ENCODE measurements at regions not wholly inside any gene's neighbourhood (a gene's known extent, or its start where the extent isn't known, plus 50 kb on each side); places are given as distances from the start of the nearest gene placed in this dataset.

DNA sequence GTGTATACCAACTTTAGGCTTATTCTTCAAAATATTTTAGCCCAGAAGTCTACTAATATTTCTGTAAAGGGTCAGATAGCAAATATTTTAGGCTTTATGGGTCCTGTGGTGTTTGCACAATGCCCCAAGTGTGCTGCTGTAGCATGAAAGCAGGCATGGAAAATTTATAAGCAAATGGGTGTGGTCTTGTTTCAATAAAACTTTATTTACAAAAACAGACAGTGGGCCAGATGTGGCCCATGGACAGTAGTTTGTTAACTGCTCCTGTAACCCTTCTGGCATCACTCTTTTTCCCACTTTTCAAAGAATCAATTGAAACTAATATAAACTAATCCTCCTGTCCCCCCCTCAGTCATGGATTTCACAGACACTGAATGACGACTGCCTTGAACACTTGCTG lies 410.7 kb downstream of the SHISA9 start:
- H3K9me3 ChIP-seq (replicated peaks; ENCODE audit: control insufficient read depth, insufficient read depth, low read length): peaks cover 2% of the 10 kb centered on the region
- POLR2A ChIA-PET: no interaction called here
- H3K9me1 ChIP-seq (replicated peaks; ENCODE audit: control insufficient read depth, extremely low read depth, insufficient read depth, low read length): no peaks in the 10 kb centered on the region
- no peaks in the 10 kb centered on the region for H3K79me2 ChIP-seq (ENCODE audit: control insufficient read depth, insufficient read depth, low read length)
- CTCF ChIA-PET: no interaction called here
- no peaks in the 10 kb centered on the region for H3K36me3 ChIP-seq (ENCODE audit: control insufficient read depth in 2 of 2, extremely low read depth in 1 of 2, insufficient read depth in 2 of 2, low read length in 2 of 2)
- no peak overlapping the region for H3K27ac ChIP-seq (ENCODE audit: insufficient read depth, low read depth, low read length)
- intact Hi-C loops (cut with micrococcal nuclease) (no loop called here), dilution Hi-C loops (cut with MboI; ENCODE audit: extremely low pct_ligation_motif_present, low sequenced_read_pairs) (no loop called here)
- no peaks in the 10 kb centered on the region for H3K27me3 ChIP-seq (ENCODE audit: control insufficient read depth in 2 of 2, insufficient read depth in 2 of 2, low read length in 2 of 2)
- no peak overlapping the region for H3K9ac ChIP-seq (replicated peaks; ENCODE audit: extremely low read depth, insufficient read depth, low read length)
- FAIRE-seq: no peak
- H3K4me3 ChIP-seq (replicated peaks in 1 of 3; ENCODE audit: insufficient read depth in 1 of 3, low read depth in 1 of 3, low read length in 3 of 3): no peak overlapping the region
- H2AFZ ChIP-seq (ENCODE audit: low read depth, low read length): no peak overlapping the region
- TF ChIP-seq, protein P1, sequence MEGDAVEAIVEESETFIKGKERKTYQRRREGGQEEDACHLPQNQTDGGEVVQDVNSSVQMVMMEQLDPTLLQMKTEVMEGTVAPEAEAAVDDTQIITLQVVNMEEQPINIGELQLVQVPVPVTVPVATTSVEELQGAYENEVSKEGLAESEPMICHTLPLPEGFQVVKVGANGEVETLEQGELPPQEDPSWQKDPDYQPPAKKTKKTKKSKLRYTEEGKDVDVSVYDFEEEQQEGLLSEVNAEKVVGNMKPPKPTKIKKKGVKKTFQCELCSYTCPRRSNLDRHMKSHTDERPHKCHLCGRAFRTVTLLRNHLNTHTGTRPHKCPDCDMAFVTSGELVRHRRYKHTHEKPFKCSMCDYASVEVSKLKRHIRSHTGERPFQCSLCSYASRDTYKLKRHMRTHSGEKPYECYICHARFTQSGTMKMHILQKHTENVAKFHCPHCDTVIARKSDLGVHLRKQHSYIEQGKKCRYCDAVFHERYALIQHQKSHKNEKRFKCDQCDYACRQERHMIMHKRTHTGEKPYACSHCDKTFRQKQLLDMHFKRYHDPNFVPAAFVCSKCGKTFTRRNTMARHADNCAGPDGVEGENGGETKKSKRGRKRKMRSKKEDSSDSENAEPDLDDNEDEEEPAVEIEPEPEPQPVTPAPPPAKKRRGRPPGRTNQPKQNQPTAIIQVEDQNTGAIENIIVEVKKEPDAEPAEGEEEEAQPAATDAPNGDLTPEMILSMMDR (IDR thresholded peaks at IDR 0.05; ENCODE audit: extremely low read depth in 1 of 2, insufficient read depth in 1 of 2, low read depth in 1 of 2, low read length in 2 of 2): no peak
- no peak for TF ChIP-seq MYC (IDR thresholded peaks at IDR 0.05; ENCODE audit: low read depth, low read length)
- no peak for TF ChIP-seq EZH2 (IDR thresholded peaks at IDR 0.05; ENCODE audit: borderline replicate concordance, low read depth, low read length, severe bottlenecking)
- no peak for TF ChIP-seq GATA2 (IDR thresholded peaks at IDR 0.05; ENCODE audit: insufficient read depth, insufficient read length, low read depth, low read length)
- no peak for TF ChIP-seq FOS (IDR thresholded peaks at IDR 0.05; ENCODE audit: borderline replicate concordance, insufficient read depth, low read length)
- TF ChIP-seq, protein P2, sequence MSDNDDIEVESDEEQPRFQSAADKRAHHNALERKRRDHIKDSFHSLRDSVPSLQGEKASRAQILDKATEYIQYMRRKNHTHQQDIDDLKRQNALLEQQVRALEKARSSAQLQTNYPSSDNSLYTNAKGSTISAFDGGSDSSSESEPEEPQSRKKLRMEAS (IDR thresholded peaks at IDR 0.05; ENCODE audit: insufficient read depth, insufficient read length): no peak
- no peak for TF ChIP-seq POLR2A (IDR thresholded peaks at IDR 0.05; ENCODE audit: low read depth, low read length)
- no peak for TF ChIP-seq POLR2AphosphoS5 (IDR thresholded peaks at IDR 0.05; ENCODE audit: insufficient read depth, low read depth, low read length)
- no peak for TF ChIP-seq JUN (IDR thresholded peaks at IDR 0.05; ENCODE audit: borderline replicate concordance, insufficient read depth, insufficient read length, low read depth)
- H3K4me1 ChIP-seq (ENCODE audit: control insufficient read depth, extremely low read depth, insufficient read depth, low read length): no peaks in the 10 kb centered on the region
- BruUV-seq (replicated peaks): no TSS peak
- no peaks in the 10 kb centered on the region for H4K20me1 ChIP-seq (replicated peaks; ENCODE audit: control insufficient read depth, extremely low read depth, insufficient read depth, low read length)
- no peak for DNase-seq (ENCODE audit: low read depth, low spot score)
- H3K4me2 ChIP-seq (ENCODE audit: insufficient read depth, low read length): no peak overlapping the region

All from endothelial cell of umbilical vein (primary cell).